ENCODE measurements at regions not wholly inside any gene's neighbourhood (a gene's known extent, or its start where the extent isn't known, plus 50 kb on each side); places are given as distances from the start of the nearest gene placed in this dataset.
A peak's percentile ranks its signal among the peaks of the same experiment; 100 is the strongest.

DNA sequence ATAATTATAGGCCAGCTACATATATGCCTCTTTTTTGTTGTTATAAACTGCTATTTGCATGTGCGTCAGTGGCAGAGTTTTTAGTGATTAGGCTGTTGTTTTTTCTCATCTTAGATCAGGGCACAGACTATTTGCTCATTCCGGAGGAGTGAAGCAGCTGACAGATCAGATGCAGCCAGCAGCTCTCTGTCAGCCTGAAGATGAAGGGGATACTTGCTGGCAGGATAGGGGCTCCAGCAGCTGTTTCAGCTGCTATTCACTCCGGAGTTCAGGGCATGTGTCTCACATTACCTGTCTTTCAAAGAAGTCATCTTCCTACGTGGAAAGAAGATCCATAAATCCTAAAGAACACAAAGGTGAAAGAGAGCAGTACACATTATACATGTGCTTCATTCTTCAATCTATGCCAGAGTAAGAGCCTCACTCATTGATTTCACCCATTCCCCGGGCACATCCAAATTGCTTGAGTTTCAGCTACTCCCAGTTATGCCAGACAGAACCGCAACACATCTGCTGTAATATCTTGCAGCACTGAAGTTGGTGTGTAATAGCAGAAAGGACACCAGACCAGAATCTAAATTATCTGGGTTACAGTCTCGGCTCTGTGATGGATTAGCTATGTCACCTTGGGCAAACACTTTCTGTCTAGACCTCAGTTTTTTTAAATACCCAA, 182.8 kb upstream of the CHRM2 start:
- TF ChIP-seq GATA2 (IDR thresholded peaks at IDR 0.05; ENCODE audit: low read depth, low read length) (peak; percentile 50; the same call in 1 of the 2 replicates), GATA3 (IDR thresholded peaks at IDR 0.05; ENCODE audit: low read depth, low read length) (no peak)

Data from SH-SY5Y (cell line).